ENCODE measurements at regions not wholly inside any gene's neighbourhood (a gene's known extent, or its start where the extent isn't known, plus 50 kb on each side); places are given as distances from the start of the nearest gene placed in this dataset.

- intact Hi-C loops (cut with DNase I): no loop called here
- peak in 2 of 42 donors; percentile 8 to 27 for DNase-seq
Observed at GRCh38 chr7:156115582-156115981, 303.3 kb upstream of the SHH start.

- intact Hi-C loops (cut with DNase I): no loop called here
- peak in 1 of 42 donors; percentile 8 for DNase-seq
Observed at GRCh38 chr7:156113731-156114130, 301.5 kb upstream of the SHH start.

GRCh38 chr7:156109988-156110387, 297.7 kb upstream of the SHH start:
- DNase-seq: peak in 1 of 42 donors; percentile 9
- intact Hi-C loops (cut with DNase I): no loop called here

GRCh38 chr7:156109076-156109475, 296.8 kb upstream of the SHH start:
- intact Hi-C loops (cut with DNase I): no loop called here
- DNase-seq: peak in 1 of 42 donors; percentile 13

GRCh38 chr7:156107957-156108356, 295.7 kb upstream of the SHH start:
- intact Hi-C loops (cut with DNase I): no loop called here
- DNase-seq: no peak

- DNase-seq: peak in 1 of 42 donors; percentile 37
- intact Hi-C loops (cut with DNase I): no loop called here
Observed at GRCh38 chr7:156106107-156106426, 293.8 kb upstream of the SHH start.

GRCh38 chr7:156105337-156106106, 293.3 kb upstream of the SHH start:
- DNase-seq: no peak
- intact Hi-C loops (cut with DNase I): no loop called here

GRCh38 chr7:156104501-156105336, 292.5 kb upstream of the SHH start:
- no peak for DNase-seq
- intact Hi-C loops (cut with DNase I): no loop called here

GRCh38 chr7:156102267-156102666, 290.0 kb upstream of the SHH start:
- intact Hi-C loops (cut with DNase I): no loop called here
- no peak for DNase-seq

- intact Hi-C loops (cut with DNase I): no loop called here
- DNase-seq: peak in 1 of 42 donors; percentile 7
Observed at GRCh38 chr7:156101355-156101754, 289.1 kb upstream of the SHH start.

GRCh38 chr7:156100086-156100485, 287.8 kb upstream of the SHH start:
- DNase-seq: peak in 1 of 42 donors; percentile 19
- intact Hi-C loops (cut with DNase I): no loop called here

- intact Hi-C loops (cut with DNase I): no loop called here
- peak in 1 of 42 donors; percentile 38 for DNase-seq
Observed at GRCh38 chr7:156099085-156099484, 286.8 kb upstream of the SHH start.

- intact Hi-C loops (cut with DNase I): no loop called here
- no peak for DNase-seq
Observed at GRCh38 chr7:156096771-156097538, 284.7 kb upstream of the SHH start.

GRCh38 chr7:156095908-156096539, 283.8 kb upstream of the SHH start:
- no peak for DNase-seq
- intact Hi-C loops (cut with DNase I): no loop called here

- no peak for DNase-seq
- intact Hi-C loops (cut with DNase I): no loop called here
Observed at GRCh38 chr7:156094350-156095146, 282.3 kb upstream of the SHH start.

- DNase-seq: no peak
- intact Hi-C loops (cut with DNase I): no loop called here
Observed at GRCh38 chr7:156092307-156092706, 280.0 kb upstream of the SHH start.

- intact Hi-C loops (cut with DNase I): no loop called here
- DNase-seq: no peak
Observed at GRCh38 chr7:156091519-156092080, 279.3 kb upstream of the SHH start.

GRCh38 chr7:156090988-156091387, 278.7 kb upstream of the SHH start:
- intact Hi-C loops (cut with DNase I): no loop called here
- DNase-seq: no peak

All from head of caudate nucleus (tissue), 42 donors.